IPS DF 6.9 (cell line): ENCODE measurements at regions not wholly inside any gene's neighbourhood (a gene's known extent, or its start where the extent isn't known, plus 50 kb on each side); places are given as distances from the start of the nearest gene placed in this dataset.

ENCODE experiments used
- DNase-seq: peaks from one replicate; pipeline ENCODE4 v3.0.0-alpha.2; 2013; ENCODE audit warnings: low read depth, low spot score
- H3K27ac ChIP-seq: one replicate; pipeline ENCODE4 v1.5.1; 2013; ENCODE audit warnings: low read length, control low read depth
- H3K27me3 ChIP-seq: 2 replicates; pipeline ENCODE4 v1.6.1; 2013; ENCODE audit warnings: mild to moderate bottlenecking, low read length; ENCODE audit not compliant: control insufficient read depth, insufficient read depth
- H3K36me3 ChIP-seq: 2 replicates; pipeline ENCODE4 v1.6.1; 2013; ENCODE audit warnings: low read length; ENCODE audit not compliant: control insufficient read depth, insufficient read depth
- H3K4me1 ChIP-seq: 2 replicates; pipeline ENCODE4 v1.6.1; 2013; ENCODE audit warnings: low read length; ENCODE audit not compliant: control insufficient read depth, insufficient read depth
- H3K4me3 ChIP-seq: 2 replicates; pipeline ENCODE4 v1.5.1; 2013; ENCODE audit warnings: mild to moderate bottlenecking, low read length
- H3K9me3 ChIP-seq: 2 replicates; pipeline ENCODE4 v1.6.1; 2013; ENCODE audit warnings: low read length, inconsistent platforms; ENCODE audit not compliant: control insufficient read depth, insufficient read depth
- WGBS: extraction: QIAGEN DNeasy Blood & Tissue Kit; methylation state at CpG from one replicate; pipeline ENCODE4 v1.1.7; 2013; ENCODE audit warnings: mixed read lengths, missing lambda C conversion rate; ENCODE audit not compliant: insufficient read length, insufficient coverage; 5-methylcytosine and 5-hydroxymethylcytosine counted together

- no peak for DNase-seq
- 0 out of 2 replicates have a peak, but pooled peaks cover 2% of the 10 kb centered on the region for H3K4me1 ChIP-seq
- WGBS = no CpG with 5 or more reads among the region's 8 CpGs
These were observed 437.3 kb downstream of the ZNF521 start for GRCh38 chr18:24914685-24915084.

GRCh38 chr18:24915547-24915946, 436.4 kb downstream of the ZNF521 start:
- WGBS = no CpG with 5 or more reads among the region's 4 CpGs
- Histone ChIP-seq H3K9me3 (no peaks in the 10 kb centered on the region), H3K27ac (no peak overlapping the region), H3K27me3 (no peaks in the 10 kb centered on the region), H3K36me3 (no peaks in the 10 kb centered on the region), H3K4me1 (0 out of 2 replicates have a peak, but pooled peaks cover 2% of the 10 kb centered on the region), H3K4me3 (no peak overlapping the region)
- DNase-seq = no peak

More at GRCh38 chr18:24914685-24915084, 437.3 kb downstream of the ZNF521 start:
- H3K9me3 ChIP-seq = no peaks in the 10 kb centered on the region
- no peaks in the 10 kb centered on the region for H3K27me3 ChIP-seq
- no peak overlapping the region for H3K27ac ChIP-seq
- no peaks in the 10 kb centered on the region for H3K36me3 ChIP-seq
- no peak overlapping the region for H3K4me3 ChIP-seq

- 0 out of 2 replicates have a peak, but pooled peaks cover 2% of the 10 kb centered on the region for H3K4me1 ChIP-seq
- H3K27ac ChIP-seq = no peak overlapping the region
- no peaks in the 10 kb centered on the region for H3K27me3 ChIP-seq
- H3K9me3 ChIP-seq = no peaks in the 10 kb centered on the region
- no peak overlapping the region for H3K4me3 ChIP-seq
- no peaks in the 10 kb centered on the region for H3K36me3 ChIP-seq
- no peak for DNase-seq
- no CpG with 5 or more reads among the region's 9 CpGs for WGBS
These were observed 434.2 kb downstream of the ZNF521 start for GRCh38 chr18:24917767-24918166.

- no CpG with 5 or more reads among the region's 6 CpGs for WGBS
- Histone ChIP-seq H3K27me3 (no peaks in the 10 kb centered on the region), H3K36me3 (no peaks in the 10 kb centered on the region), H3K4me1 (0 out of 2 replicates have a peak, but pooled peaks cover 2% of the 10 kb centered on the region), H3K9me3 (no peaks in the 10 kb centered on the region), H3K4me3 (no peak overlapping the region), H3K27ac (no peak overlapping the region)
- no peak for DNase-seq
These were observed 433.7 kb downstream of the ZNF521 start for GRCh38 chr18:24918257-24918656.

GRCh38 chr18:24919181-24919797, 432.7 kb downstream of the ZNF521 start:
- Histone ChIP-seq H3K27ac (no peak overlapping the region), H3K36me3 (no peaks in the 10 kb centered on the region), H3K27me3 (no peaks in the 10 kb centered on the region), H3K9me3 (no peaks in the 10 kb centered on the region), H3K4me3 (no peak overlapping the region), H3K4me1 (peaks cover 3% of the 10 kb centered on the region; the same call in 1 of the 2 replicates)
- DNase-seq = no peak
- WGBS = no CpG with 5 or more reads among the region's 10 CpGs

GRCh38 chr18:24922491-24922890, 429.5 kb downstream of the ZNF521 start:
- no CpG with 5 or more reads among the region's 4 CpGs for WGBS
- DNase-seq = no peak
- no peak overlapping the region for H3K27ac ChIP-seq

GRCh38 chr18:24923138-24923537, 428.8 kb downstream of the ZNF521 start:
- Histone ChIP-seq H3K4me1 (peaks cover 4% of the 10 kb centered on the region; the same call in 1 of the 2 replicates), H3K4me3 (no peak overlapping the region), H3K9me3 (no peaks in the 10 kb centered on the region), H3K27me3 (no peaks in the 10 kb centered on the region), H3K36me3 (no peaks in the 10 kb centered on the region), H3K27ac (no peak overlapping the region)
- no peak for DNase-seq
- WGBS = no CpG with 5 or more reads among the region's 1 CpG

More at GRCh38 chr18:24922491-24922890, 429.5 kb downstream of the ZNF521 start:
- Histone ChIP-seq H3K27me3 (no peaks in the 10 kb centered on the region), H3K9me3 (no peaks in the 10 kb centered on the region), H3K4me1 (peaks cover 4% of the 10 kb centered on the region; the same call in 1 of the 2 replicates), H3K4me3 (no peak overlapping the region), H3K36me3 (no peaks in the 10 kb centered on the region)

- no peak overlapping the region for H3K27ac ChIP-seq
These were observed 427.8 kb downstream of the ZNF521 start for GRCh38 chr18:24924066-24924716.

GRCh38 chr18:24926649-24927048, 425.3 kb downstream of the ZNF521 start:
- Histone ChIP-seq H3K27ac (no peak overlapping the region), H3K9me3 (no peaks in the 10 kb centered on the region), H3K36me3 (no peaks in the 10 kb centered on the region), H3K4me1 (peaks cover 6% of the 10 kb centered on the region; the same call in 1 of the 2 replicates), H3K4me3 (no peak overlapping the region), H3K27me3 (no peaks in the 10 kb centered on the region)
- no CpG with 5 or more reads among the region's 1 CpG for WGBS
- DNase-seq = no peak

More at GRCh38 chr18:24924066-24924716, 427.8 kb downstream of the ZNF521 start:
- DNase-seq = no peak
- no peak overlapping the region for H3K4me3 ChIP-seq
- H3K4me1 ChIP-seq = peaks cover 4% of the 10 kb centered on the region; the same call in 1 of the 2 replicates
- H3K36me3 ChIP-seq = no peaks in the 10 kb centered on the region
- H3K27me3 ChIP-seq = no peaks in the 10 kb centered on the region
- no peaks in the 10 kb centered on the region for H3K9me3 ChIP-seq
- WGBS = no CpG with 5 or more reads among the region's 12 CpGs

GRCh38 chr18:24928301-24928878, 423.6 kb downstream of the ZNF521 start:
- H3K4me1 ChIP-seq = peaks cover 6% of the 10 kb centered on the region; the same call in 1 of the 2 replicates
- H3K36me3 ChIP-seq = no peaks in the 10 kb centered on the region
- no peaks in the 10 kb centered on the region for H3K27me3 ChIP-seq
- WGBS = no CpG with 5 or more reads among the region's 8 CpGs
- DNase-seq = no peak
- H3K27ac ChIP-seq = no peak overlapping the region
- no peaks in the 10 kb centered on the region for H3K9me3 ChIP-seq
- no peak overlapping the region for H3K4me3 ChIP-seq
